ENCODE measurements at regions not wholly inside any gene's neighbourhood (a gene's known extent, or its start where the extent isn't known, plus 50 kb on each side); places are given as distances from the start of the nearest gene placed in this dataset.
A peak's percentile ranks its signal among the peaks of the same experiment; 100 is the strongest.
"Not testable (repeated sequence)": the region's sequence is repeated elsewhere in the genome, so short reads cannot be mapped to it uniquely, and the experiment has no call there.

DNA sequence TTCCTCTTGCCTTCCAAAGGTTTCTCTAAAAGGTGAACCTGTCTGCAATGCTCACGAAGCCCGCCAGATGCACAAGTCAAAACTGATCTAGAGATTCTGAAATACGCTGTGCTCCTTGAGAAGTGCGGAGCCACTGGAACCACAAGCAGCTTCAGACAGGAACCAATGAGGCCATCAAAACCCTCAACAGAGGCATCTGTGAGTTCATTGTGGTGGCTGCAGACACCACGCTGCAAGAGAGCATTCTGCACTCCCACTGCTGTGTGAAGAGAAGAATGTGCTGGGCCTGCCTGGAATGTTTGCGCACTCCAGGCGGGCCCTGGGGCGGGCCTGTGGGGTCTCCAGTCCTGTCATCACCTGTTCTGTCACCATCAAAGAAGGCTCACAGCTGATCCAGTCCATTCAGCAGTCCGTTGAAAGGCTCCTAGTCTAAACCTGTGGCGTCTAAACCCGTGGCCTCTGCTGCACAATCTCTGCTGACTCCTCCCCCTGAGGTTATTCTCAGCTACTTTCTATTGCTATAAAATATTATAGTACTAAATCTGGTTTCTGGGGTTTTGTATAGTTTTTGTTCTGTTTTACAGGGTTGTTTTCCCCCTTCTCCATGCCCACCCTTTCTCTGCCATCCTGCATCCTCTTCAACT lies 187.4 kb downstream of the FAM72C start:
- DNase-seq (ENCODE audit: low spot score) = not testable (repeated sequence)

DNA sequence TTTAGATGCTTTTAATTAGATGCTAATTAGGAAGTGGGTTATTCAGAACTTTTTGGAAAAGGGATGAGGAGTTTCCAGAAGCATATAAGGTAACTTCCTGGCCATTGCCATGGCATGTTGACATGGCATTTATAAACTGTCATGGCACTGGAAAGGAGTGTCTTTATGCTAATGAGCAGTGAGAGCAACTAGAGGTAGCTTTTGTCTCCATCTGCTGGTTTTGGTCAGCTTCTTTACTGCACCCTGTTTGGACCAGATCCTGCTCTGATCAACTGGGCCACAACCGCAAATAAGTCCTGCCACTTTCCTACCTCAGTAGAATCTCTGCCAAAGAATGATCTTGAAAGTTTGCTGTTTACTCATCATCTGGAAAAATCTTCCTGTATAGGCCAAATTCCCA lies 193.6 kb downstream of the FAM72C start:
- DNase-seq (ENCODE audit: low spot score) = not testable (repeated sequence)

DNA sequence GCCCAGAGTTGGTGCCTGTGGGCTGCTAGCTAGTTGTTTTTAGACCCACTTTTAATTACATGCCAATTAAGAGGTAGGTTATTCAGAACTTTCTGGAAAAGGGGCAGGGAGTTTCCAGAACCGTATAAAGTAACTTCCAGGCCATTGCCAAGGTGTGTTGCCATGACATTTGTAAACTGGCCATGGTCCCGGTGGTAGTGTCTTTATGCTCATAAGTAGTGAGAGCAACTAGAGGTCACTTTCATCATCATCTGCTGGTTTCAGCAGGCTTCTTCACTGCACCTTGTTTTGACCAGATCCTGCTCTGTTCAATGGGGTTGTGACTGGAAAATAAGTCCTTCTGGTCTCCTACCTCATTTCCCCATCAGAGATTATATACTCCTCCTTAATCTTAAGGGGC lies 207.0 kb downstream of the FAM72C start:
- not testable (repeated sequence) for DNase-seq (ENCODE audit: low spot score)

- not testable (repeated sequence) for DNase-seq (ENCODE audit: low spot score)
Observed at GRCh38 chr1:143760366-143760765, 211.4 kb downstream of the FAM72C start.

- not testable (repeated sequence) for DNase-seq (ENCODE audit: low spot score)
Observed at GRCh38 chr1:143755961-143756360, 215.8 kb downstream of the FAM72C start.

DNA sequence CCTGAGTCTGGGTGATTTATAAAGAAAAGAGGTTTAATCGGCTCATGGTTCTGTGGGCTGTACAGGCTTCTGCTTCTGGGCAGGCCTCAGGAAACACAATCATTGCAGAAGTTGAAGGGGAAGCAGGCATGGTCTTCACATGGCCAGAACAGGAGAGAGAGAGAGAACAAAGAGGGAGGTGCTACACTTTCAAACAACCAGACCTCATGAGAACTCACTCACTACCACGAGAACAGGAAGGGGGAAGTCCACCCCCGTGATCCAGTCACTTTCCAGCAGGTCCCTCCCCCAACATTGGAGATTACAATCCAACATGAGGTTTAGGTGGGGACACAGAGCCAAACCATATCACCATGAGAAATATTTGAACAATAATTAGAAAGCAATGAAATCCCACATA lies 222.9 kb downstream of the FAM72C start:
- no peak for DNase-seq (ENCODE audit: low spot score)

DNA sequence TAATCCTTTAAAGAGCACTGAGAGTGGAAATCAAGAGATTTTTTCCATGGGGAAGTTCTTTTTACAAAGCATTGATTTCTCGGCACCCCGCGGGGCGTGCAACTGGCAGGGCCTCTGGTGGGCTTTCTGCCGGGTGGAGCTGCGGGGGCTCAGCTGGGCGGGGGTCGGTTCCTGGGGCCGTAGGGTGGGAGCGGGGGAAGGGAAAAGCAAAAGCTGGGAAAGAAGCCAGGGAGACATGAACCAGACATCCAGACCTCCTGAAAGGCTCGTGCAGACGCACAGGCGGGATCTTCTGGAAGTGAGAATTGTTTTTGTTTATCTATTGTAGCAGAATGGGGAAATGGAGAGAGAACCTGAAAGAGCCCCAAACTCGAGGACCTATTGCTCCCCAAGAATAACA lies 235.2 kb downstream of the FAM72C start:
- no peak for DNase-seq (ENCODE audit: low spot score)

DNA sequence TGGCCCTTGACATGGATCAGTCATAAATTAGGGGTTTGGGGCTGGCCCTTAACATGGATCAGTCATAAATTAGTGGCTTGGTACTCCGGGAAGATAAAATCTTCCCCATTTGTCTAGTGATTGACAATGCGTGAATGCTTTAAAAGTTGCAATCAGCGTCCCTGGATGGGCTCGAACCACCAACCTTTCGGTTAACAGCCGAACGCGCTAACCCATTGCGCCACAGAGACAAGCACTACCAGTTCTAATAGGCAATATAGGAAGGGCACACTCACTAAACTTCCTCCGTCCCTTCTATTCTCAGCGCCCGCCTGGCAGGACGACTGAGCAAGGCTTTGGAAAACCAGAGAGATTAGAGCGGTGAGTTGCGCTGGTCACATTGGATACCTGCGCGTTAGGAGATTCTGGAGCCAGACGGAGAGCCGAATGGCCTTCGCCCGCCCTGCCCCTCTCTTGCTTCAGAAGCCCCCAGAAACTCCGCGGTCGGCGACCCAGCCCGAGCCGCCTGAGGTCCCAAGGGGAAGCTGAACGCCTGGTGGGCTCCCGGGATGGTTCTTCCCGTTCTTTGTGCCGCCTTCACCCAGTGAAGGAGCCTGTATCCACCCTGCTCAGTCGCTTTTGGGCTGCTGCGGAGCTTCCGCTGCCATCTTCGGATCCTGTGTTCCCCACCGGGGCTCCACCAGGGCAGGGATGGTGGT lies 235.9 kb downstream of the FAM72C start:
- DNase-seq (ENCODE audit: low spot score) = no peak

DNA sequence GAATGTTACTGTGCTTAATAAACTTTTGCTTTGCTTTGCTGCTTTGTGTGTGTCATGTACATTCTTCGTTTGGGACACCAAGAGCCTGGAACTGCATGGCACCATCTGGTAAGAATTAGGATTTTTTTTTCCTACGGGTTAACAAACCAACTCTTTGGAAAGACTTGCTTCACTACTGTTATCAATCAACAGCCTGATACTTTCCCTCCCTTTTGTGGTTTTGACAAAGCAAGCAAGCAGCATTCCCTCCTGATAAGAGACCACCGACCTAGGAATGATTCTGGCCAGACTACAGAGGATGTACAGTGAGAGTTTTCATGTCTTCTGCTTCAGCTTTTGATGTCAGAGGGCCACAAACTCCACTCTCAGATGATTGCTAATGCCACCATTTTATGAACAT lies 237.5 kb downstream of the FAM72C start:
- not testable (repeated sequence) for DNase-seq (ENCODE audit: low spot score)

GRCh38 chr1:143730890-143731289 lies 240.9 kb downstream of the FAM72C start:
- not testable (repeated sequence) for DNase-seq (ENCODE audit: low spot score)

DNA sequence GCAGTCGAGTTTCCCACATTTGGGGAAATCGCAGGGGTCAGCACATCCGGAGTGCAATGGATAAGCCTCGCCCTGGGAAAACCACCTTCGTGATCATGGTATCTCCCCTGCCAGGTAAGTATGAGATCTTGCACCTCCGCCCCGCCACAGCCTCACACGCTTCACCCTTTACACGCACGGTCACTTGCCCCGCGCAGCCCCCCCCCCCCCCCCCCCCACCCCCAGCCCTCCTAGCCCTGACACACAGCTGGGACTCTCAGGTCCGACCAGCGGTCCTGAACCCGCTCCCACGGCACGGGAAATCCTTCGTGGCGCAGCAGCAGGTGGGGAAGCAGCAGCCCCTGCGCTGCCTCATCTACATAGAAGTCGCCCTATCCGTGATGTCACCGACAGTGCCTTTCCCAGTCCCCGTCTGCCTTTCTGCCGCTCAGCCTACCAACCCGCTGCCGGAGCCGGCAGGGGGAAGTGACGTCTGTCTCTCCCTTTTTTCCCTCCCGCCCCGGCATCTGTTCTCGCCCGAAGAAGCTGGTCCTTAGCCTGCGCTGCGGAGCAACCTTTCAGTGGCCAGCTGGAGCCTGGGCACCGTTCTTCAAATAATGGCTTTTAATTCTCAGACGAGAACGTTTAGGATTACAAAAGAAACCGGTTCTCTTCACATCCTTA lies 242.2 kb downstream of the FAM72C start:
- not testable (repeated sequence) for DNase-seq (ENCODE audit: low spot score)

GRCh38 chr1:143728802-143729448 lies 242.9 kb downstream of the FAM72C start:
- not testable (repeated sequence) for DNase-seq (ENCODE audit: low spot score)

DNA sequence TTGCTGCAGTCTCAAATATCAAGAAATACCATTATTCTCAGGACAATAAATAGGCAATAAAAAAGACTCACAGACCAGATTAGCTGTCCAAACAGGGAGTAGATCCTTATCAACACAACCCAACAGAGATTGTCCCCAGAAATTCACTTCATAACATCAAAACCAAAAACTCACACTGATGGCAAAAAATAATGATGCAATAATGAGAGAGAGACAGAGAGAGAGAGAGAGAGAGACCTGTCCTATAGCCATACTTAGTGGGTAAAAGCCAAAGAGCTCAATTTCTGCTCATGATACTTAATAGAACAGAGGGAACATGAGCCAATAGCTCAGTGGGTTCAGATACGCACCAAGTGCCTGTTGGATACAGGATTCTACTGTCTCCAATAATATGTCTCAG lies 244.5 kb downstream of the FAM72C start:
- DNase-seq (ENCODE audit: low spot score) = no peak

DNA sequence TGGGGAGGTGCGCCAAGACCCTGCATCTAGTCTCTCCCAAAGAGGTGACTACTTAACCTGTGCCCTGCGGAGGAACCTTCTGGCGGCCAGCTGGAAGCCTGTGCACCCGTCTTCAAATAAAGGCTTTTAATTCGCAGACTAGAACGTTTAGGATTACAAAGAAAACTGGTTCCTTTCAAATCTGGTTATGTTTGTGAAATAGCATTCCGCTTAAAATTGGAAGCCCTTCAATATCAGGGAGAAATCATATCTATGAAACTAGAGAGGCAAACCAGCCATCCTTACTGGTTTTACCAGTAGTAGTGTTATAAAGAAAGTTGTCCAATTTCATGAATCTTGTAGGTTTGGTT lies 250.8 kb downstream of the FAM72C start:
- DNase-seq (ENCODE audit: low spot score) = no peak

GRCh38 chr1:143720087-143721023 lies 251.4 kb downstream of the FAM72C start:
- no peak for DNase-seq (ENCODE audit: low spot score)

- DNase-seq (ENCODE audit: low spot score) = no peak
Observed at GRCh38 chr1:143718524-143718923, 253.3 kb downstream of the FAM72C start.

GRCh38 chr1:143718021-143718420 lies 253.8 kb downstream of the FAM72C start:
- no peak for DNase-seq (ENCODE audit: low spot score)

- DNase-seq (ENCODE audit: low spot score) = no peak
Observed at GRCh38 chr1:143717434-143717833, 254.4 kb downstream of the FAM72C start.

GRCh38 chr1:143714913-143715312 lies 256.9 kb downstream of the FAM72C start:
- not testable (repeated sequence) for DNase-seq (ENCODE audit: low spot score)

DNA sequence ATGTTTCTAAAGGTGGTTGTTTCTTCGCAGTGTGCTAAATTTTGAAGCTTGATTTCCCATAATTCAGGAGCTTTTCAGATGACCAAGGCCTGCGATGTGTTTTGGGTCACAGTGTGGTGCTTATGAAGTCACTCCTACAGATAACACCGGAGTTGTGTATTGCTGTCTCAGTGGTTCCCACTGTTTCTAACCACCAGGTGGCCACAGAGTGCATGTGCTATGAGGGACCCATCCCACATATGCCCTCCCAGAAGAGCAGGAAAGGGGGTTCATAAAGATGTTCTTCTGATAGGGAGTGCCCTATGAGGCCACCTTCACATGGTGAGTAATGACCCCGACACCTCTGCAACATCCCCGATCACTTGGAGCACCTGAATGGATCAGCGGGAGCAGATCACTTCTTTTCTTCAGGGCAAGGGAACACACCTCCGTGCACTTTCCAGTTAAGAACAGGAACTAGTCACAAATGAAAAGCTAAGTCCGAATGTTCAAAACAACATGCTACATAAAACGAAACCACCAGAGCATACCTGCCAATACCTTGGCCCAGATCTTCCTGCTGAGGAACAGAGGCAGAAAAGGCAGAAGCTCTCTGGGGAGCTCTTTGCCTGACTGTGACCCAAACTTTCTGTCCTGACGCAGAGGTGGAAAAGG lies 262.1 kb downstream of the FAM72C start:
- DNase-seq (ENCODE audit: low spot score) = peak; percentile 15

DNA sequence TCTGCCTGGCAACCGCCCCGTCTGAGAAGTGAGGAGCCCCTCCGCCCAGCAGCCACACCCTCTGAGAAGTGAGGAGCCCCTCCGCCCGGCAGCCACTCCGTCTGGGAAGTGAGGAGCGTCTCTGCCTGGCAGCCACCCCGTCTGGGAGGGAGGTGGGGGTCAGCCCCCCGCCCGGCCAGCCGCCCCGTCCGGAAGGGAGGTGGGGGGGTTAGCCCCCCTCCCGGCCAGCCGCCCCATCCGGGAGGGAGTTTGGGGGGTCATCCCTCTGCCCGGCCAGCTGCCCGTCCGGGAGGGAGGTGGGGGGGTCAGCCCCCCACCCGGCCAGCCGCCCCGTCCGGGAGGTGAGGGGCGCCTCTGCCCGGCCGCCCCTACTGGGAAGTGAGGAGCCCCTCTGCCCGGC lies 269.0 kb downstream of the FAM72C start:
- DNase-seq (ENCODE audit: low spot score) = not testable (repeated sequence)
